ENCODE measurements at regions not wholly inside any gene's neighbourhood (a gene's known extent, or its start where the extent isn't known, plus 50 kb on each side); places are given as distances from the start of the nearest gene placed in this dataset.

GRCh38 chr9:16181539-16181938 is 628.7 kb downstream of the CCDC171 start:
- intact Hi-C loops (cut with micrococcal nuclease): no loop called here
- H3K9me1 ChIP-seq (ENCODE audit: control insufficient read depth, insufficient read depth, low read length): no peaks in the 10 kb centered on the region
- ChIA-PET POLR2A (no interaction called here), CTCF (ENCODE audit: low intra/inter-chr PET ratio) (no interaction called here)
- H3K27me3 ChIP-seq (ENCODE audit: control insufficient read depth in 2 of 2, insufficient read depth in 2 of 2, low read length in 2 of 2): no peaks in the 10 kb centered on the region
- no peaks in the 10 kb centered on the region for H3K36me3 ChIP-seq (ENCODE audit: control insufficient read depth, insufficient read depth, low read length)
- no peaks in the 10 kb centered on the region for H3K9me3 ChIP-seq (replicated peaks; ENCODE audit: control insufficient read depth, insufficient read depth, low read depth, low read length)
- in situ Hi-C loops (cut with MboI): no loop called here
- DNase-seq (ENCODE audit: extremely low read depth in 1 of 4, low spot score in 3 of 4) (no peak), ATAC-seq (no peak), FAIRE-seq (no peak)
- H3K27ac ChIP-seq (ENCODE audit: extremely low read depth, low read depth, low read length): no peak overlapping the region
- no peaks in the 10 kb centered on the region for H3K79me2 ChIP-seq (ENCODE audit: control insufficient read depth, insufficient read depth, low read length)
- H3K4me3 ChIP-seq: no peak overlapping the region
- BruUV-seq (replicated peaks): no TSS peak
- no peak overlapping the region for H3K4me2 ChIP-seq (ENCODE audit: insufficient read depth, low read length)
- no peaks in the 10 kb centered on the region for H3K4me1 ChIP-seq (replicated peaks in 1 of 2; ENCODE audit: control insufficient read depth in 2 of 2, insufficient read depth in 2 of 2, low read length in 2 of 2)
- H3K9ac ChIP-seq (ENCODE audit: insufficient read depth in 1 of 2, low read depth in 2 of 2, low read length in 2 of 2): no peak overlapping the region
- H2AFZ ChIP-seq (ENCODE audit: low read depth, low read length): no peak overlapping the region
- 7% methylated on average over 3 of the region's 3 CpGs for WGBS (ENCODE audit: insufficient coverage, low coverage, missing lambda C conversion rate)
- no peaks in the 10 kb centered on the region for H4K20me1 ChIP-seq (replicated peaks; ENCODE audit: control insufficient read depth, insufficient read depth, low read length)
- TF ChIP-seq ZNF280A (IDR thresholded peaks at IDR 0.05; ENCODE audit: low read depth, partially characterized antibody) (no peak), CLOCK (CRISPR knock-in tag; IDR thresholded peaks at IDR 0.05; ENCODE audit: borderline replicate concordance) (no peak), TSC22D4 (tag; IDR thresholded peaks at IDR 0.05) (no peak), ZNF511 (CRISPR knock-in tag; IDR thresholded peaks at IDR 0.05) (no peak), CUX1 (CRISPR knock-in tag; IDR thresholded peaks at IDR 0.05) (no peak), NCOR1 (IDR thresholded peaks at IDR 0.05) (no peak), MCM3 (IDR thresholded peaks at IDR 0.05) (no peak), TFAP4 (CRISPR knock-in tag; IDR thresholded peaks at IDR 0.05; ENCODE audit: borderline replicate concordance) (no peak), ZNF639 (CRISPR knock-in tag; conservative IDR thresholded peaks at IDR 0.05 in 1 of 2, IDR thresholded peaks at IDR 0.05 in 1 of 2) (no peak)

Measured in K562 (cell line).